ENCODE measurements at regions not wholly inside any gene's neighbourhood (a gene's known extent, or its start where the extent isn't known, plus 50 kb on each side); places are given as distances from the start of the nearest gene placed in this dataset.

GRCh38 chr12:126496201-126496600, 1431.0 kb downstream of the AACS start:
- H3K4me3 ChIP-seq (ENCODE audit: low read depth, low read length): no peak overlapping the region
- TF ChIP-seq, protein P1, sequence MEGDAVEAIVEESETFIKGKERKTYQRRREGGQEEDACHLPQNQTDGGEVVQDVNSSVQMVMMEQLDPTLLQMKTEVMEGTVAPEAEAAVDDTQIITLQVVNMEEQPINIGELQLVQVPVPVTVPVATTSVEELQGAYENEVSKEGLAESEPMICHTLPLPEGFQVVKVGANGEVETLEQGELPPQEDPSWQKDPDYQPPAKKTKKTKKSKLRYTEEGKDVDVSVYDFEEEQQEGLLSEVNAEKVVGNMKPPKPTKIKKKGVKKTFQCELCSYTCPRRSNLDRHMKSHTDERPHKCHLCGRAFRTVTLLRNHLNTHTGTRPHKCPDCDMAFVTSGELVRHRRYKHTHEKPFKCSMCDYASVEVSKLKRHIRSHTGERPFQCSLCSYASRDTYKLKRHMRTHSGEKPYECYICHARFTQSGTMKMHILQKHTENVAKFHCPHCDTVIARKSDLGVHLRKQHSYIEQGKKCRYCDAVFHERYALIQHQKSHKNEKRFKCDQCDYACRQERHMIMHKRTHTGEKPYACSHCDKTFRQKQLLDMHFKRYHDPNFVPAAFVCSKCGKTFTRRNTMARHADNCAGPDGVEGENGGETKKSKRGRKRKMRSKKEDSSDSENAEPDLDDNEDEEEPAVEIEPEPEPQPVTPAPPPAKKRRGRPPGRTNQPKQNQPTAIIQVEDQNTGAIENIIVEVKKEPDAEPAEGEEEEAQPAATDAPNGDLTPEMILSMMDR (IDR thresholded peaks at IDR 0.05; ENCODE audit: insufficient read depth, low read length): no peak
- DNase-seq (ENCODE audit: low read depth): no peak

- H3K4me3 ChIP-seq (ENCODE audit: low read depth, low read length): no peak overlapping the region
- TF ChIP-seq, protein P1 (IDR thresholded peaks at IDR 0.05; ENCODE audit: insufficient read depth, low read length): no peak
- DNase-seq (ENCODE audit: low read depth): peak; percentile 21
Observed at GRCh38 chr12:126506426-126507182, 1441.4 kb downstream of the AACS start.

- DNase-seq (ENCODE audit: low read depth): no peak
- TF ChIP-seq, protein P1 (IDR thresholded peaks at IDR 0.05; ENCODE audit: insufficient read depth, low read length): no peak
- no peak overlapping the region for H3K4me3 ChIP-seq (ENCODE audit: low read depth, low read length)
Observed at GRCh38 chr12:126507231-126507630, 1442.0 kb downstream of the AACS start.

DNA sequence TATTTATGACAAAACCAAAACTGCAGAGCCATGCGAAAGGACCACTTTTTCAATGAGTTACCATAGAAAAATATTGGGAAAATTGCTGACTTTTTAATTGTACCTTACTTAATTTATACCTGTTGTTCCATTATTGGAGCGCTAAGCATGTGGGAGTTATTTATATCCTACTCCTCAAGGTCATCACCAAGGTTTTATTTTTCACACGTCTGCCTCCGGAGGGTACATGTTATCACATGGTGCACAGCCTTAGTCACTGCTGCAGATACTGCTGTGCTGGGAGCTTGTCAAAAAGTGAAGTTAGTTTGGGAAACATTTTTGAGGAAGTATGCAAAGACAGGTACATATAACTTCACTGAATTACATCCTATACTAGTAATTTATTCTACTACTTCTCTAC, 1444.3 kb downstream of the AACS start:
- H3K4me3 ChIP-seq (ENCODE audit: low read depth, low read length): no peak overlapping the region
- TF ChIP-seq, protein P1 (IDR thresholded peaks at IDR 0.05; ENCODE audit: insufficient read depth, low read length): no peak
- no peak for DNase-seq (ENCODE audit: low read depth)

DNA sequence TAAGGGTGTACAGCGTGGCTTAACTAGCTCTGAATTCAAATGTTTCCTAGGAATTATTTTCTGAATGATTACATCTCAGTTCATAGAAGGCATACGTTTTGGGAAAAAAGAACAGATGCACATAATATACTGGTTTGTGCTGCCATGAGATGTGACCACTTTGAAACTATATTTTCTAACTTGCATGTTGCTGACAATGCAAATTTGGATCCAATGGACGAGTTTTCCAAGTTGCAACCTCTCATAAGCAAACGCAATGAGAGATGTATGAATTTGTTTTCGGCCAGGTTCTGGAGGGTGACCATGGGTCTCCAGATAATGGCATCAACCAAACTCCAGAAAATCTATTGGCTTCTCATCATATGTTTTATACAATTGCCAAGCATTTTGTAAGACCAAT, 1445.4 kb downstream of the AACS start:
- DNase-seq (ENCODE audit: low read depth): no peak
- TF ChIP-seq, protein P1 (IDR thresholded peaks at IDR 0.05; ENCODE audit: insufficient read depth, low read length): no peak
- no peak overlapping the region for H3K4me3 ChIP-seq (ENCODE audit: low read depth, low read length)

GRCh38 chr12:126512916-126513913, 1448.0 kb downstream of the AACS start:
- DNase-seq (ENCODE audit: low read depth): no peak
- H3K4me3 ChIP-seq (ENCODE audit: low read depth, low read length): no peak overlapping the region
- TF ChIP-seq, protein P1 (IDR thresholded peaks at IDR 0.05; ENCODE audit: insufficient read depth, low read length): no peak

Data from fibroblast of the aortic adventitia (primary cell).